Endodermal cell (in vitro differentiated cells): ENCODE measurements at regions not wholly inside any gene's neighbourhood (a gene's known extent, or its start where the extent isn't known, plus 50 kb on each side); places are given as distances from the start of the nearest gene placed in this dataset.

ENCODE experiments used
- DNase-seq: peaks from one replicate; pipeline ENCODE4 v3.0.0-alpha.2; 2017
- H3K27ac ChIP-seq: 2 replicates; pipeline ENCODE4 v1.5.1; 2013; ENCODE audit warnings: mild to moderate bottlenecking, low read depth, low read length, moderate library complexity
- H3K27me3 ChIP-seq: 2 replicates; pipeline ENCODE4 v1.6.1; 2013; ENCODE audit warnings: mild to moderate bottlenecking, low read length, moderate library complexity; ENCODE audit not compliant: insufficient read depth, control insufficient read depth, poor library complexity, severe bottlenecking
- H3K36me3 ChIP-seq: 2 replicates; pipeline ENCODE4 v1.7.0; 2013; ENCODE audit warnings: mild to moderate bottlenecking, low read length, moderate library complexity; ENCODE audit not compliant: control insufficient read depth, insufficient read depth
- H3K4me1 ChIP-seq: one replicate; pipeline ENCODE4 v1.7.0; 2013; ENCODE audit warnings: low read length; ENCODE audit not compliant: control insufficient read depth, insufficient read depth
- H3K4me3 ChIP-seq: 2 replicates; pipeline ENCODE4 v1.5.1; 2013; ENCODE audit warnings: mild to moderate bottlenecking, low read length, moderate library complexity
- H3K9ac ChIP-seq: 2 replicates; pipeline ENCODE4 v1.6.1; 2013; ENCODE audit warnings: mild to moderate bottlenecking, low read length, moderate library complexity; ENCODE audit not compliant: poor library complexity, severe bottlenecking; ENCODE audit errors: extremely low read depth
- H3K9me3 ChIP-seq: 2 replicates; pipeline ENCODE4 v1.6.1; 2013; ENCODE audit warnings: mild to moderate bottlenecking, low read length, moderate library complexity; ENCODE audit not compliant: control insufficient read depth
- H3K27ac Mint-ChIP-seq: 2 replicates; pipeline ENCODE4 v1.8.0; 2020; ENCODE audit warnings: mixed read lengths
- H3K27me3 Mint-ChIP-seq: 2 replicates; pipeline ENCODE4 v1.8.0; 2021; ENCODE audit warnings: mild to moderate bottlenecking, mixed read lengths; ENCODE audit not compliant: insufficient read depth
- H3K36me3 Mint-ChIP-seq: 2 replicates; pipeline ENCODE4 v1.8.0; 2020; ENCODE audit warnings: low read depth, mixed read lengths
- H3K4me1 Mint-ChIP-seq: 2 replicates; pipeline ENCODE4 v1.8.0; 2020; ENCODE audit warnings: mixed read lengths
- H3K4me3 Mint-ChIP-seq: 2 replicates; pipeline ENCODE4 v1.8.0; 2020; ENCODE audit warnings: mild to moderate bottlenecking, moderate library complexity, mixed read lengths
- H3K9me3 Mint-ChIP-seq: 2 replicates; pipeline ENCODE4 v1.8.0; 2020; ENCODE audit warnings: mild to moderate bottlenecking, mixed read lengths
- CTCF ChIP-seq: fragments of 200-600 bp; sonication (generic); conservative IDR thresholded peaks from 2 replicates; pipeline ENCODE4 v1.5.0; 2021; ENCODE audit warnings: antibody characterized with exemption, mild to moderate bottlenecking
- WGBS, 2 experiments: methylation state at CpG; one replicate each; pipeline versions ENCODE4 v1.1.5 to v1.1.7; 2013; ENCODE audit warnings: missing lambda C conversion rate in 2 of 2, mixed read lengths in 1 of 2; ENCODE audit not compliant: insufficient coverage in 1 of 2, insufficient read length in 1 of 2; 5-methylcytosine and 5-hydroxymethylcytosine counted together

GRCh38 chr6:113662093-113662665, 195.0 kb upstream of the MARCKS start:
- Histone ChIP-seq H3K27me3 (peaks cover 13% of the 10 kb centered on the region), H3K4me1 (no peaks in the 10 kb centered on the region), H3K9ac (no peak overlapping the region), H3K9me3 (no peaks in the 10 kb centered on the region), H3K36me3 (no peaks in the 10 kb centered on the region), H3K4me3 (no peak overlapping the region), H3K27ac (no peak overlapping the region)
- Mint-ChIP-seq H3K27ac (no peak overlapping the region), H3K27me3 (peaks cover 2% of the 10 kb centered on the region), H3K4me3 (no peak overlapping the region), H3K9me3 (no peaks in the 10 kb centered on the region), H3K36me3 (no peaks in the 10 kb centered on the region), H3K4me1 (no peaks in the 10 kb centered on the region)
- DNase-seq: no peak
- WGBS, 2 experiments: 95% methylated on average over 1 of the region's 3 CpGs; no CpG with 5 or more reads in 1 of the 2 experiments
- no peak for TF ChIP-seq CTCF

- Histone ChIP-seq H3K9me3 (no peaks in the 10 kb centered on the region), H3K4me3 (no peak overlapping the region), H3K36me3 (no peaks in the 10 kb centered on the region), H3K27me3 (peaks cover 13% of the 10 kb centered on the region), H3K9ac (no peak overlapping the region), H3K4me1 (no peaks in the 10 kb centered on the region), H3K27ac (no peak overlapping the region)
- Mint-ChIP-seq H3K36me3 (no peaks in the 10 kb centered on the region), H3K27ac (no peak overlapping the region), H3K4me3 (no peak overlapping the region), H3K27me3 (peaks cover 2% of the 10 kb centered on the region), H3K4me1 (no peaks in the 10 kb centered on the region), H3K9me3 (no peaks in the 10 kb centered on the region)
- WGBS, 2 experiments: 37% methylated on average over 2 of the region's 2 CpGs; no CpG with 5 or more reads in 1 of the 2 experiments
- DNase-seq: no peak
- no peak for TF ChIP-seq CTCF
These were observed 194.3 kb upstream of the MARCKS start for GRCh38 chr6:113662688-113663333.

- Mint-ChIP-seq H3K36me3 (no peaks in the 10 kb centered on the region), H3K27ac (no peak overlapping the region), H3K27me3 (peaks cover 2% of the 10 kb centered on the region), H3K4me1 (no peaks in the 10 kb centered on the region), H3K9me3 (no peaks in the 10 kb centered on the region), H3K4me3 (no peak overlapping the region)
- no peaks in the 10 kb centered on the region for H3K9me3 ChIP-seq
- H3K27ac ChIP-seq: no peak overlapping the region
- TF ChIP-seq CTCF: no peak
- no peaks in the 10 kb centered on the region for H3K36me3 ChIP-seq
- H3K4me1 ChIP-seq: no peaks in the 10 kb centered on the region
- DNase-seq: no peak
- H3K4me3 ChIP-seq: no peak overlapping the region
- H3K9ac ChIP-seq: no peak overlapping the region
- H3K27me3 ChIP-seq: peaks cover 6% of the 10 kb centered on the region
- 100% methylated on average over 1 of the region's 2 CpGs for WGBS, 2 experiments
These were observed 192.2 kb upstream of the MARCKS start for GRCh38 chr6:113664909-113665308.
